Upper lobe of right lung (tissue), 1 donor: ENCODE measurements at regions not wholly inside any gene's neighbourhood (a gene's known extent, or its start where the extent isn't known, plus 50 kb on each side); places are given as distances from the start of the nearest gene placed in this dataset.

Experiments used
- ATAC-seq: fragments of 200-7000 bp; cut with Tn5 transposase; one replicate; pipeline ENCODE4 v1.9.1; 2020; ENCODE audit warnings: mild to moderate bottlenecking, moderate library complexity
- DNase-seq: peaks from one replicate; pipeline ENCODE4 v3.0.0-alpha.2; 2020
- H3K27ac ChIP-seq: fragments of 200-600 bp; one replicate; pipeline ENCODE4 v1.8.0; 2022
- H3K27me3 ChIP-seq: fragments of 200-600 bp; one replicate; pipeline ENCODE4 v1.8.0; 2022; ENCODE audit warnings: mild to moderate bottlenecking
- H3K36me3 ChIP-seq: fragments of 200-600 bp; one replicate; pipeline ENCODE4 v1.8.0; 2022
- H3K4me1 ChIP-seq: fragments of 200-600 bp; one replicate; pipeline ENCODE4 v1.8.0; 2022
- H3K4me3 ChIP-seq: fragments of 200-600 bp; one replicate; pipeline ENCODE4 v1.8.0; 2022; ENCODE audit warnings: mild to moderate bottlenecking
- H3K9me3 ChIP-seq: fragments of 200-600 bp; one replicate; pipeline ENCODE4 v1.8.0; 2022
- intact Hi-C: fragments of 100-400 bp; cut with DNase I; formaldehyde crosslinking; loops from one replicate; pipeline ENCODE4 v1.11.0; 2022
- TF ChIP-seq, protein P1 (sequence below): fragments of 200-600 bp; IDR thresholded peaks from one replicate; pipeline ENCODE4 v1.8.0; 2022; ENCODE audit warnings: antibody characterized with exemption
- donor health status: DM: no; HTN: yes; CAD: no; lungs with severe emphysema.

DNA sequence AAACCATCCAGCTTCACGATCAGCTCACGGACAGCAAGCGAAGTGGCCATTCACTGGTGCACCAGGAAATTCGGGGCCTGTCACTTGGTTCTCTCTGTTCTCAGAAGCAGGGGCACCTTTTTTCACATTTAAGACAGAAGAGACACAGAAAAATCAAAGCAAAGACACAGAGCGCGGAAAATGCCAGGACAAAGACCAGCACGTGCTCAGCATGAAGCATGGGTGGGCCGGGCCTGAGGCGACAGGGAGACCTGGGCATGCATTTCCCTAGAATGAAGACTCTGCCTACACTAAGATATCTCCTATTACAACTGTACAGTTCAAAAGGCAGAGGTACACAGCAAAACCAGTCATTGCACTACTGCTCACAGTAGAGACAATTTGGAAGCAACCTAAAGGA is 117.4 kb upstream of the ID2 start:
- TF ChIP-seq, protein P1, sequence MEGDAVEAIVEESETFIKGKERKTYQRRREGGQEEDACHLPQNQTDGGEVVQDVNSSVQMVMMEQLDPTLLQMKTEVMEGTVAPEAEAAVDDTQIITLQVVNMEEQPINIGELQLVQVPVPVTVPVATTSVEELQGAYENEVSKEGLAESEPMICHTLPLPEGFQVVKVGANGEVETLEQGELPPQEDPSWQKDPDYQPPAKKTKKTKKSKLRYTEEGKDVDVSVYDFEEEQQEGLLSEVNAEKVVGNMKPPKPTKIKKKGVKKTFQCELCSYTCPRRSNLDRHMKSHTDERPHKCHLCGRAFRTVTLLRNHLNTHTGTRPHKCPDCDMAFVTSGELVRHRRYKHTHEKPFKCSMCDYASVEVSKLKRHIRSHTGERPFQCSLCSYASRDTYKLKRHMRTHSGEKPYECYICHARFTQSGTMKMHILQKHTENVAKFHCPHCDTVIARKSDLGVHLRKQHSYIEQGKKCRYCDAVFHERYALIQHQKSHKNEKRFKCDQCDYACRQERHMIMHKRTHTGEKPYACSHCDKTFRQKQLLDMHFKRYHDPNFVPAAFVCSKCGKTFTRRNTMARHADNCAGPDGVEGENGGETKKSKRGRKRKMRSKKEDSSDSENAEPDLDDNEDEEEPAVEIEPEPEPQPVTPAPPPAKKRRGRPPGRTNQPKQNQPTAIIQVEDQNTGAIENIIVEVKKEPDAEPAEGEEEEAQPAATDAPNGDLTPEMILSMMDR = no peak
- DNase-seq = no peak
- H3K4me3 ChIP-seq = no peak overlapping the region
- intact Hi-C loops = no loop called here
- no peak for ATAC-seq
- H3K9me3 ChIP-seq = no peaks in the 10 kb centered on the region
- no peaks in the 10 kb centered on the region for H3K36me3 ChIP-seq
- H3K27me3 ChIP-seq = no peaks in the 10 kb centered on the region
- no peak overlapping the region for H3K27ac ChIP-seq
- H3K4me1 ChIP-seq = no peaks in the 10 kb centered on the region

DNA sequence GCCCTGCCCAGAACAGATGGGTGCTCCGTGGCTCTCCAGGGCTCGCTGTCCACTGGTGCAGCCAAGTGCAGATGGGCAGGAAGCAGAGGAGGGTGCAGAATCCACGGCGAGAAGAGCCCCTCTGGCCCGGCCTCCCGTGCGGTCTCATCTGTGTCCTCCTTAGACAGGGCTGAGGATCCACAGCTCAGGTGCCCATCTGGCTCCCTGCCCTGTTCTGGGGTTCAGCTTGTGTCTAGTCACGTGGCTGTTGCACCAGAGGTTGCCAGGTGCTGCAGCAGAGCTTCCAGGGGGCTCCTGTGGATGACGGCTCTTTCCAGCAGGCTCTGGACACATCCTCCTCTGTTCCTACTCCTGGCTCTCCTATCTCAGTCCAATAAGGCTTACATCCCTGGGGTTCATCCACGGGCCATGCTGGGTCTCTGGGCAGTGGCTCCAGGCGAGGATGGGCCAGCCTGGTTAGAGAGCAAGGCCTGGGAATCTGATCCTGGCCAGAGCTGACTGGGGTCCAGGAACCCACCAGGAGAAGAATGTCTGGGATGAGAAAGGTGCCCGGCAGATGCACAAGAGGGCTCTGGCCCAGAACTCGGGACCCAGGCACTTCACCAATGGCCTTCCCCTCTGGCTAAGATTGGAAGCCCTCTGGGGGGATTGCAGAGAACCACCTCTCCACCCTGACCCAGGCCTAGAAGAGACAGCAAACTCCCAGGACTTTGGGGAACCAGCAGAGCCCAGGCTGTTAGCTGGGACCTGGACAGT is 116.3 kb upstream of the ID2 start:
- DNase-seq = peak; percentile 58

DNA sequence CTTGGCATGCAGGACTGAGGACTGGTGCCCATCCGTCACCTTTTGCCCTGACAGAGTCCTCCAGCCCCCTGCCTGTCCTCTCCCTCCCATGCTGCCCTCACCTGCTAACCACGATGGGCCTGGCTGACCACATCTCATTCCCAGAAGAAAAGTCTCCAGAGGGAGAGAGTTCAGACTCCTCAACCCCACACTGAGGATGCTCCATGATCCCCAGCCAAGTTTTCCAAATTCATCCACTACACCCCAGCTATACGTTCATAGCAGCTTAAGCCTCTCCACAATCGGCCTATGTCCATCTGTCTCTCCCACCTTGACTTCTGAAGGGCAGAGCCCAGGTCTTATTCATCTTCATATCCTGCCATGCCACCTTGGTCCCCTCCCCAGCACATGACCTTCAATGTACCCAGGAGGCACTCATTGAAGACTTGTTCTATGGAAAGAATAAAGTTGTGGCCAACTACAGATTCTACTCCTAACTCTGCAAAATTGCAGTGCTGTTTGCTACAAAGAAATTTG is 115.6 kb upstream of the ID2 start:
- intact Hi-C loops = no loop called here
- no peak for ATAC-seq

More for the DNA sequence above, 116.3 kb upstream of the ID2 start:
- TF ChIP-seq, protein P1 = no peak
- H3K27me3 ChIP-seq = no peaks in the 10 kb centered on the region
- H3K4me1 ChIP-seq = no peaks in the 10 kb centered on the region
- no peak overlapping the region for H3K27ac ChIP-seq
- no peak for ATAC-seq
- H3K36me3 ChIP-seq = no peaks in the 10 kb centered on the region
- H3K9me3 ChIP-seq = no peaks in the 10 kb centered on the region
- intact Hi-C loops = no loop called here
- H3K4me3 ChIP-seq = no peak overlapping the region

DNA sequence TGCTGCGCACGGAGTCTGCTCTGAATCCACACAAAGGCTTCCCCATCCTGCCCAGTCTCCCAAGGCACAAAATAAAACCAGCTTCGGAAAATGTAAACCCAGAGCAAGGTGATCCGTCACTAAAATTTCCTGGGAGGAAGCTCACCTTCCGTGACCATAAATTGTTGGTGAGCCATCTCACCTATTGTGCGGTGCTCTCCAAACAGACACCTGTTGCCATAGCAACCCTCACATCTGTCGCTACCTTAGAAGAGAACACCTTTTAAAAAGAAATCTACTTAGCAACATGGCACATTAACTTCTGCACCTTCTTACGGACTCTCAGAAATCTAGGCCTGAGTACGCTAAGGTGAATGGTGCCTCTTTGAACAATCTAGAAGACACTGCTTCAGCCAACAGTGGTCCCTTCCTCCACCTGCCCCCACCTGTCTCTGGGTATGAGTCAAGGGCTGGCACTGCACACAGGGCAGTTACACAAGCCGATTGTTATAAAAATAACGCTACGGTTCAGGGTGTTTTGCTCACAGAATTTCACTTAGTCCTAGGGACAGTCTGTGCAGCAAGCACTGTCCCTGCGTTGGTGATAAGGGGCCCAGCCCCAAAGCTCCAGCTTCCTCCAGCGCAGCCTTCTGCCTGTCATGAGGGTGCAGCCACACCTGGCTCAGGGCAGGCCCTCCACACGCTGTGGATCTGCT is 114.9 kb upstream of the ID2 start:
- TF ChIP-seq, protein P1 = no peak
- Histone ChIP-seq H3K4me1 (no peaks in the 10 kb centered on the region), H3K4me3 (no peak overlapping the region), H3K9me3 (no peaks in the 10 kb centered on the region), H3K36me3 (no peaks in the 10 kb centered on the region), H3K27ac (no peak overlapping the region), H3K27me3 (no peaks in the 10 kb centered on the region)
- ATAC-seq = no peak
- intact Hi-C loops = no loop called here
- DNase-seq = no peak

More for the DNA sequence above, 115.6 kb upstream of the ID2 start:
- no peak for DNase-seq
- no peak overlapping the region for H3K4me3 ChIP-seq
- TF ChIP-seq, protein P1 = no peak
- no peaks in the 10 kb centered on the region for H3K27me3 ChIP-seq
- no peaks in the 10 kb centered on the region for H3K36me3 ChIP-seq
- H3K27ac ChIP-seq = no peak overlapping the region
- H3K9me3 ChIP-seq = no peaks in the 10 kb centered on the region
- no peaks in the 10 kb centered on the region for H3K4me1 ChIP-seq

DNA sequence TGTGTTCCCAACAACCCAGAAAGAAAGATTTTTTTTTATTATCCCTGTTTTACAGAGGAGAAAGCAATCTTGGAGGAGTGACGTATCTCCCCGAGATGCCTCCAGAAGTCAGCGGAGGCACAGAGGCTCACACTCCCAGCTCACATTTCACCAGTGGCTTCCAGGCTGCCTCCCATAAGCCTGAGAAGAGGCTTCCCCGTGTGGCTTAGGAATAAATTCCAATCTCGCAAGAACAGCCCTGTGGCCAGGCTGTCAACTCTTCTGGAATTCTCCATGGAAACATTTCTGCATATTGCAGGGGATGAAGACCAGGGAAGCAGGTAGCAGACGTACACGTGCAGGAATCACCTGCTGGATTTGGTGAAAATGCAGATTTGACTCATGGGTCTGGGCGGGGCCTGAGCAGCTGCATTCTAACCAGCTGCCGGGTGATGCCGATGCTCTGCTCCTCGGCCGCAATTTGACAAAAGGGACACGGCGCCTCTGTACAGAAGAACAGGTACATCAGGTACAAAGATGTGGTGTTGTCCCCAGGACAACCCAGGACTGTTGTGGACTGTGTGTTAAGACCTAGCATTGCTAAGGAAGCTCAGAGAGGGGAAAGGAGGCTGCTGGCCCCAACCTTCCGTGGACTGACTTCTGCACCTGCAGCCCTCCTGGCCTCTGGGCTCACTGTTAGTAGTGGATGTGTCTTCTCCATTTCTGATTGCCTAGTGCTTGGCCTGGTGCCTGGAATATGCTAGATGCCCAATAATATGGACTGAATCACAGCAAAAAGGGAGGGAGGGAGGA is 114.2 kb upstream of the ID2 start:
- Histone ChIP-seq H3K4me1 (no peaks in the 10 kb centered on the region), H3K27me3 (no peaks in the 10 kb centered on the region), H3K4me3 (no peak overlapping the region), H3K9me3 (no peaks in the 10 kb centered on the region), H3K27ac (no peak overlapping the region), H3K36me3 (no peaks in the 10 kb centered on the region)
- intact Hi-C loops = no loop called here
- TF ChIP-seq, protein P1 = no peak
- ATAC-seq (no peak), DNase-seq (no peak)
